Endothelial cell (in vitro differentiated cells): ENCODE measurements at regions not wholly inside any gene's neighbourhood (a gene's known extent, or its start where the extent isn't known, plus 50 kb on each side); places are given as distances from the start of the nearest gene placed in this dataset.

Source experiments
- DNase-seq: peaks from one replicate; pipeline ENCODE4 v3.0.0; 2021; ENCODE audit warnings: low spot score
- H3K27ac Mint-ChIP-seq: one replicate; pipeline ENCODE4 v1.8.0; 2021; ENCODE audit warnings: mixed read lengths, inconsistent platforms; ENCODE audit not compliant: unreplicated experiment
- H3K27me3 Mint-ChIP-seq: one replicate; pipeline ENCODE4 v1.8.0; 2021; ENCODE audit warnings: mild to moderate bottlenecking, moderate library complexity, mixed read lengths, inconsistent platforms; ENCODE audit not compliant: unreplicated experiment
- H3K36me3 Mint-ChIP-seq: one replicate; pipeline ENCODE4 v1.8.0; 2021; ENCODE audit warnings: mild to moderate bottlenecking, low read depth, mixed read lengths, inconsistent platforms; ENCODE audit not compliant: unreplicated experiment
- H3K4me1 Mint-ChIP-seq: one replicate; pipeline ENCODE4 v1.8.0; 2021; ENCODE audit warnings: mild to moderate bottlenecking, mixed read lengths, inconsistent platforms; ENCODE audit not compliant: unreplicated experiment
- H3K4me3 Mint-ChIP-seq: one replicate; pipeline ENCODE4 v1.8.0; 2021; ENCODE audit warnings: mild to moderate bottlenecking, mixed read lengths, inconsistent platforms; ENCODE audit not compliant: unreplicated experiment
- H3K9me3 Mint-ChIP-seq: one replicate; pipeline ENCODE4 v1.8.0; 2021; ENCODE audit warnings: mixed read lengths, inconsistent platforms; ENCODE audit not compliant: unreplicated experiment
- TF ChIP-seq, protein P1 (sequence below): fragments of 200-600 bp; sonication (generic); IDR thresholded peaks from one replicate; pipeline ENCODE4 v1.5.0; 2021; ENCODE audit warnings: antibody characterized with exemption; ENCODE audit not compliant: unreplicated experiment

DNA sequence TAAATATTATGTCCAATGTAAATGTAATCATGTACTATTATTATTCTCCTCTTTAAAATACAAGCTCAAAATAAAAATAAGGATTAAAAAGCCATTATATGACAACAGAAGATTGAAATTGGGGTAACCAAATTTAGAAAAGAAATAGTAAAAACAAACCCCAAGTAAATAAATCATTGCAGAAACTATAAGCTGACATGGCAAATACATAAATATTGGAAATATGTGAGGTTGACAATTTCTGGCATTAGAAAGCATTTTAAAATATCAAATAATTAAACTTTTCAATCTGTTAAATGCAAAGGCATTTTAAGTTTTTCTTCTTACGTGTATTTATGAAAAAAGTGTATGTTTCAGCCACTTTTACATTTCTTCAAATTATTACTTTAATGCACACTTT is 394.7 kb upstream of the DACH1 start:
- Mint-ChIP-seq H3K4me3 (no peak overlapping the region), H3K36me3 (no peaks in the 10 kb centered on the region), H3K4me1 (no peaks in the 10 kb centered on the region), H3K27ac (no peak overlapping the region), H3K27me3 (peaks cover 2% of the 10 kb centered on the region), H3K9me3 (no peaks in the 10 kb centered on the region)
- no peak for DNase-seq
- TF ChIP-seq, protein P1, sequence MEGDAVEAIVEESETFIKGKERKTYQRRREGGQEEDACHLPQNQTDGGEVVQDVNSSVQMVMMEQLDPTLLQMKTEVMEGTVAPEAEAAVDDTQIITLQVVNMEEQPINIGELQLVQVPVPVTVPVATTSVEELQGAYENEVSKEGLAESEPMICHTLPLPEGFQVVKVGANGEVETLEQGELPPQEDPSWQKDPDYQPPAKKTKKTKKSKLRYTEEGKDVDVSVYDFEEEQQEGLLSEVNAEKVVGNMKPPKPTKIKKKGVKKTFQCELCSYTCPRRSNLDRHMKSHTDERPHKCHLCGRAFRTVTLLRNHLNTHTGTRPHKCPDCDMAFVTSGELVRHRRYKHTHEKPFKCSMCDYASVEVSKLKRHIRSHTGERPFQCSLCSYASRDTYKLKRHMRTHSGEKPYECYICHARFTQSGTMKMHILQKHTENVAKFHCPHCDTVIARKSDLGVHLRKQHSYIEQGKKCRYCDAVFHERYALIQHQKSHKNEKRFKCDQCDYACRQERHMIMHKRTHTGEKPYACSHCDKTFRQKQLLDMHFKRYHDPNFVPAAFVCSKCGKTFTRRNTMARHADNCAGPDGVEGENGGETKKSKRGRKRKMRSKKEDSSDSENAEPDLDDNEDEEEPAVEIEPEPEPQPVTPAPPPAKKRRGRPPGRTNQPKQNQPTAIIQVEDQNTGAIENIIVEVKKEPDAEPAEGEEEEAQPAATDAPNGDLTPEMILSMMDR = no peak

DNA sequence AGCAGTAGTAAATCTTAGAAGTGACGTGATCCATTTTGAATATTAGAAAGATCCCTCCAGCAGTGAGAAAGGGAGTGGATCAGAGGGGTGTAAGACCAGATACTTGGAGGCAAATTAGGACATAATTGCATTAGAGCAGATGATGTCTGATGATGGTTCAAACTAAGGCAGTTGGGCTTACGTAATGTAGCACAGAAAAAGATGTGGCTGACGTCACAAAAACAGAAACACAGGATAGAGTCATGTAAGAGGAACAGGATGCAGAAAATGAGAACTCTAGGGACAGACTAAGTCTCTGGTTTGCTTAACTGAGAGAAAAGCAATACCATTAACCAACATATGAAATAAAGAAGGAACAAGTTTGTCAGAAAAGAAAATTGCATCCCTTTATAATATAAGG is 392.5 kb upstream of the DACH1 start:
- no peak overlapping the region for H3K4me3 Mint-ChIP-seq
- TF ChIP-seq, protein P1 = no peak
- H3K36me3 Mint-ChIP-seq = no peaks in the 10 kb centered on the region
- DNase-seq = no peak
- H3K4me1 Mint-ChIP-seq = no peaks in the 10 kb centered on the region
- no peaks in the 10 kb centered on the region for H3K9me3 Mint-ChIP-seq
- peaks cover 2% of the 10 kb centered on the region for H3K27me3 Mint-ChIP-seq
- no peak overlapping the region for H3K27ac Mint-ChIP-seq

DNA sequence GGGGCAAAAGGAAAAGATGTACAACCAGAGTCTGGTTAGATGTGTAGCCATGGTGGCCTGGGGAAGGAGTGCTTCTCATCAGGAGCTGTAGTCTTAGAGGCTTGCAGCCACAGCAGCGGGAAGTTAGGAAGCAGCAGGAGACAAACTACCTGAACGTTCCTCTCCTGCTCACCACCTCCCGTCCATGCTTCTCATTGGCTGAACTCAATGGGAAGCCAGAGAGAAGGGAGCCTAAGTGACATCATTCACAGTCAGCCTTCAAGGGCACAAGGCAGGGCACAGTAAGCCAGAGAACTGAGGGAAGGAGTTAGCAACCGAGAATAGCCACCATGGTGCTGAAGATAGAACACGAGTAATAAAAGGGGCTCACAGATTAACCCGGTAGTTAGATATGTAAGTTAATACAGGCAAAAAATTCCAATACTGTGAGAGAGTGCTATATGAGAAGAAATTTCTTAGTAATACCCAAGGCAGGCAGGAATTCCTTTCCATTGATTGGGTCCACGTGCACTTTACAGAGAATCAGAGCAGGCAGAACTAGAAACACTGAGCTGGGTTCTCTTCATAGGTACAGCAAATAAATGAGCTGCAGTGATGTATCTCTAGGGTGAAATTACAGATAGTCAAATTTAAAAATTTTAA is 391.5 kb upstream of the DACH1 start:
- Mint-ChIP-seq H3K9me3 (no peaks in the 10 kb centered on the region), H3K27ac (no peak overlapping the region), H3K36me3 (no peaks in the 10 kb centered on the region), H3K4me1 (no peaks in the 10 kb centered on the region), H3K27me3 (peaks cover 2% of the 10 kb centered on the region), H3K4me3 (no peak overlapping the region)
- TF ChIP-seq, protein P1 = no peak
- DNase-seq = peak; percentile 6

DNA sequence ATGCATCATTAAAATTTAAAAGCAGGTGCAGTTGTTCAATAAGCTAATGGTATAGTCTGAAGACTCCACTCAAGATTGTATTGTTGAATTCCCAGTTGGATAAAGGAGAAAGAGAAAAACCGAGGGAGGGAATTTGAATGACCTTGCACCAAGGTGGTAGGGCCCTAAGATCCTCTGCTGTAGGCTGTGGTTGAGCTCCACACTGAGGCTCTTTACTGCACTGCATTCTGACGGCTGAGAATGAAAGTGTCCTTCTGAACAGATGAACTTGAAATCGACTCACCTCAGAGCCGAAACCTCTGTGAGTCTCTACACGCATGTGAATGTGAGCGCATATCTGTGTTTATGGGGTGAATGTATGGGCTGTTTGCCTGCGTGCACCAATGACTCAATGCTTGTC is 388.9 kb upstream of the DACH1 start:
- H3K4me3 Mint-ChIP-seq = no peak overlapping the region
- H3K27ac Mint-ChIP-seq = no peak overlapping the region
- H3K36me3 Mint-ChIP-seq = no peaks in the 10 kb centered on the region
- TF ChIP-seq, protein P1 = no peak
- peak; percentile 56 for DNase-seq
- H3K4me1 Mint-ChIP-seq = no peaks in the 10 kb centered on the region
- no peaks in the 10 kb centered on the region for H3K9me3 Mint-ChIP-seq
- H3K27me3 Mint-ChIP-seq = peaks cover 2% of the 10 kb centered on the region

DNA sequence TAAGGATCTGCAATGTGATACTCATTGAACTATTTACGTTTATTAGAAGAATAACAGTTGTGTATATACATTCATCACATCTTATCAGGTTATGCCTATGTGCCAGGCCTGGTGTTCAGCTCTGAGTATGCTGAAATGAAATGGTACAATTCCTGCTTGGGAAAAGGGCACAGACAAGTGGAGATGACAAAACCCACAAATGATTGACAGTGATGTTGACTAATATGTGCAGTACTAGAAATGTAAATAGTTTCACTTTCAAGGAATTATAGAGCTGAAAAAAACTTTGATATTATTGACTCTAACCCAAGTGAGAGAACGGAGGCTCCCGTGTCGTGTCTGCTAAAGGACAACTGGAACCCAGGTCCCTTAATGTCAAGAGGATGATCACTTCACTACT is 386.8 kb upstream of the DACH1 start:
- no peaks in the 10 kb centered on the region for H3K36me3 Mint-ChIP-seq
- no peak overlapping the region for H3K27ac Mint-ChIP-seq
- H3K4me1 Mint-ChIP-seq = no peaks in the 10 kb centered on the region
- no peak for DNase-seq
- no peak overlapping the region for H3K4me3 Mint-ChIP-seq
- TF ChIP-seq, protein P1 = no peak
- no peaks in the 10 kb centered on the region for H3K9me3 Mint-ChIP-seq
- no peaks in the 10 kb centered on the region for H3K27me3 Mint-ChIP-seq
